ENCODE measurements at regions not wholly inside any gene's neighbourhood (a gene's known extent, or its start where the extent isn't known, plus 50 kb on each side); places are given as distances from the start of the nearest gene placed in this dataset.

GRCh38 chr11:120056301-120057027 lies 81.4 kb downstream of the TRIM29 start:
- Histone ChIP-seq H3K27ac (ENCODE audit: extremely low read depth, low read depth, low read length) (no peak overlapping the region), H4K20me1 (replicated peaks; ENCODE audit: control insufficient read depth, insufficient read depth, low read length) (no peaks in the 10 kb centered on the region; the same call in 1 of the 2 replicates), H3K4me3 (no peak overlapping the region), H2AFZ (ENCODE audit: low read depth, low read length) (no peak overlapping the region), H3K79me2 (ENCODE audit: control insufficient read depth, insufficient read depth, low read length) (no peaks in the 10 kb centered on the region), H3K9me3 (replicated peaks; ENCODE audit: control insufficient read depth, insufficient read depth, low read depth, low read length) (no peaks in the 10 kb centered on the region), H3K9ac (ENCODE audit: insufficient read depth in 1 of 2, low read depth in 2 of 2, low read length in 2 of 2) (no peak overlapping the region), H3K36me3 (ENCODE audit: control insufficient read depth, insufficient read depth, low read length) (no peaks in the 10 kb centered on the region), H3K9me1 (ENCODE audit: control insufficient read depth, insufficient read depth, low read length) (no peaks in the 10 kb centered on the region), H3K4me1 (replicated peaks in 1 of 2; ENCODE audit: control insufficient read depth in 2 of 2, insufficient read depth in 2 of 2, low read length in 2 of 2) (no peaks in the 10 kb centered on the region), H3K4me2 (ENCODE audit: insufficient read depth, low read length) (no peak overlapping the region), H3K27me3 (ENCODE audit: control insufficient read depth in 2 of 2, insufficient read depth in 2 of 2, low read length in 2 of 2) (peaks cover 30 to 49% of the 10 kb centered on the region in 2 experiments; a peak in 3 of 5 replicates)
- no peak for ATAC-seq
- 1% methylated on average over 10 of the region's 10 CpGs for WGBS (ENCODE audit: insufficient coverage, low coverage, missing lambda C conversion rate)
- no TSS peak for BruUV-seq (replicated peaks)
- CTCF ChIA-PET (ENCODE audit: low intra/inter-chr PET ratio) = no interaction called here
- TF ChIP-seq KLF1 (tag; IDR thresholded peaks at IDR 0.05) (no peak), RAD51 (IDR thresholded peaks at IDR 0.05; ENCODE audit: borderline replicate concordance, low read depth) (no peak), ATF7 (IDR thresholded peaks at IDR 0.05) (no peak), NFATC3 (IDR thresholded peaks at IDR 0.05) (no peak), L3MBTL2 (IDR thresholded peaks at IDR 0.05) (no peak), ZC3H8 (IDR thresholded peaks at IDR 0.05) (no peak), USF1 (CRISPR knock-in tag; IDR thresholded peaks at IDR 0.05) (no peak), HMG20B (CRISPR knock-in tag; IDR thresholded peaks at IDR 0.05) (no peak), ZNF639 (CRISPR knock-in tag; conservative IDR thresholded peaks at IDR 0.05 in 1 of 2, IDR thresholded peaks at IDR 0.05 in 1 of 2) (no peak), PATZ1 (CRISPR knock-in tag; IDR thresholded peaks at IDR 0.05; ENCODE audit: borderline replicate concordance) (no peak), CHD4 (IDR thresholded peaks at IDR 0.05; ENCODE audit: insufficient read depth, insufficient replicate concordance, low read depth, low read length, poor library complexity, severe bottlenecking) (no peak), LEF1 (IDR thresholded peaks at IDR 0.05) (no peak), RBM17 (IDR thresholded peaks at IDR 0.05; ENCODE audit: borderline replicate concordance, low read depth, low read length) (no peak)
- intact Hi-C loops (cut with micrococcal nuclease) = no loop called here
- POLR2A ChIA-PET = interaction anchor here (0.6 kb wide), 1 partner anchor 10 kb away, joined by 3 read pairs; no protein-coding TSS in a partner anchor
- no peak for DNase-seq (ENCODE audit: extremely low read depth in 1 of 4, low spot score in 3 of 4)
- FAIRE-seq = no peak
- in situ Hi-C loops (cut with MboI) = no loop called here

Data from K562 (cell line).